ENCODE measurements at regions not wholly inside any gene's neighbourhood (a gene's known extent, or its start where the extent isn't known, plus 50 kb on each side); places are given as distances from the start of the nearest gene placed in this dataset.

GRCh38 chr2:121061633-121062032 is 223.4 kb downstream of the TFCP2L1 start:
- Histone ChIP-seq H3K4me3 (ENCODE audit: low read depth, low read length) (no peak overlapping the region), H3K27me3 (ENCODE audit: control insufficient read depth, insufficient read depth, low read length) (peaks cover 2% of the 10 kb centered on the region), H3K36me3 (ENCODE audit: control insufficient read depth, insufficient read depth, low read length) (no peaks in the 10 kb centered on the region)
- TF ChIP-seq CTCF (IDR thresholded peaks at IDR 0.05; ENCODE audit: insufficient read depth, low read length, severe bottlenecking), result no peak
- FAIRE-seq (no peak), DNase-seq (ENCODE audit: low read depth) (no peak)

- no peak for TF ChIP-seq CTCF (IDR thresholded peaks at IDR 0.05; ENCODE audit: insufficient read depth, low read length, severe bottlenecking)
- FAIRE-seq (no peak), DNase-seq (ENCODE audit: low read depth) (no peak)
- H3K27me3 ChIP-seq (ENCODE audit: control insufficient read depth, insufficient read depth, low read length), result peaks cover 2% of the 10 kb centered on the region
- H3K4me3 ChIP-seq (ENCODE audit: low read depth, low read length), result no peak overlapping the region
- H3K36me3 ChIP-seq (ENCODE audit: control insufficient read depth, insufficient read depth, low read length), result no peaks in the 10 kb centered on the region
Observed at GRCh38 chr2:121063471-121063870, 221.5 kb downstream of the TFCP2L1 start.

- Histone ChIP-seq H3K4me3 (ENCODE audit: low read depth, low read length) (no peak overlapping the region), H3K36me3 (ENCODE audit: control insufficient read depth, insufficient read depth, low read length) (no peaks in the 10 kb centered on the region), H3K27me3 (ENCODE audit: control insufficient read depth, insufficient read depth, low read length) (peaks cover 2% of the 10 kb centered on the region)
- DNase-seq (ENCODE audit: low read depth) (no peak), FAIRE-seq (no peak)
- no peak for TF ChIP-seq CTCF (IDR thresholded peaks at IDR 0.05; ENCODE audit: insufficient read depth, low read length, severe bottlenecking)
Observed at GRCh38 chr2:121064186-121064585, 220.8 kb downstream of the TFCP2L1 start.

GRCh38 chr2:121065239-121065638 is 219.8 kb downstream of the TFCP2L1 start:
- TF ChIP-seq CTCF (IDR thresholded peaks at IDR 0.05; ENCODE audit: insufficient read depth, low read length, severe bottlenecking), result no peak
- DNase-seq (ENCODE audit: low read depth), result no peak
- Histone ChIP-seq H3K4me3 (ENCODE audit: low read depth, low read length) (no peak overlapping the region), H3K27me3 (ENCODE audit: control insufficient read depth, insufficient read depth, low read length) (peaks cover 2% of the 10 kb centered on the region), H3K36me3 (ENCODE audit: control insufficient read depth, insufficient read depth, low read length) (no peaks in the 10 kb centered on the region)
- FAIRE-seq, result no peak

GRCh38 chr2:121066526-121066925 is 218.5 kb downstream of the TFCP2L1 start:
- DNase-seq (ENCODE audit: low read depth), result no peak
- H3K36me3 ChIP-seq (ENCODE audit: control insufficient read depth, insufficient read depth, low read length), result no peaks in the 10 kb centered on the region
- H3K27me3 ChIP-seq (ENCODE audit: control insufficient read depth, insufficient read depth, low read length), result peaks cover 2% of the 10 kb centered on the region
- H3K4me3 ChIP-seq (ENCODE audit: low read depth, low read length), result no peak overlapping the region
- no peak for FAIRE-seq
- TF ChIP-seq CTCF (IDR thresholded peaks at IDR 0.05; ENCODE audit: insufficient read depth, low read length, severe bottlenecking), result no peak

- FAIRE-seq (no peak), DNase-seq (ENCODE audit: low read depth) (no peak)
- H3K27me3 ChIP-seq (ENCODE audit: control insufficient read depth, insufficient read depth, low read length), result no peaks in the 10 kb centered on the region
- no peak overlapping the region for H3K4me3 ChIP-seq (ENCODE audit: low read depth, low read length)
- no peaks in the 10 kb centered on the region for H3K36me3 ChIP-seq (ENCODE audit: control insufficient read depth, insufficient read depth, low read length)
- no peak for TF ChIP-seq CTCF (IDR thresholded peaks at IDR 0.05; ENCODE audit: insufficient read depth, low read length, severe bottlenecking)
Observed at GRCh38 chr2:121068851-121069250, 216.2 kb downstream of the TFCP2L1 start.
